HCT116 (cell line): ENCODE measurements at regions not wholly inside any gene's neighbourhood (a gene's known extent, or its start where the extent isn't known, plus 50 kb on each side); places are given as distances from the start of the nearest gene placed in this dataset.

Source experiments
- ATAC-seq: fragments of 200-7000 bp; cut with Tn5 transposase; 2 replicates; pipeline ENCODE4 v1.9.1; 2020; ENCODE audit warnings: mild to moderate bottlenecking, moderate library complexity
- BruUV-seq: library from RNA; stranded (reverse); fragments of 400-500 nt; replicated peaks from 2 replicates; lab custom pipeline; 2021; lab: Mats Ljungman, UMichigan
- CTCF ChIA-PET: fragments of 300-600 bp; sonication (Branson Sonifier 250); formaldehyde crosslinking; loops from one replicate; lab custom pipeline; 2021; ENCODE audit warnings: antibody characterized with exemption; lab: Charles Lee
- POLR2A ChIA-PET: fragments of 300-600, 350-600 bp; sonication (Branson Sonifier 250); formaldehyde crosslinking; loops from one replicate; lab custom pipeline; 2021; ENCODE audit warnings: antibody characterized with exemption; lab: Charles Lee
- RAD21 ChIA-PET, 2 experiments: fragments of 300-600 bp; sonication (Branson Sonifier 250); formaldehyde crosslinking; loops; one replicate each; lab custom pipeline; 2023; ENCODE audit warnings: low total read pairs in 2 of 2; ENCODE audit not compliant: uncharacterized antibody in 2 of 2, unreplicated experiment in 2 of 2, low non-redundant PET in 1 of 2; lab: Charles Lee
- DNase-seq: peaks from one replicate; pipeline ENCODE4 v3.0.0-alpha.2; 2010; ENCODE audit warnings: low read depth, low spot score
- H2AFZ ChIP-seq: fragments of 200-600 bp; shearing (Covaris generic), sonication (generic); 2 replicates; pipeline ENCODE4 v1.6.1; 2017; ENCODE audit warnings: low read depth, mixed run types, mixed read lengths, antibody characterized with exemption, low read length; ENCODE audit not compliant: poor library complexity, severe bottlenecking
- H3K27ac ChIP-seq: 2 replicates; pipeline ENCODE4 v1.5.1; 2012; ENCODE audit warnings: low read depth, low read length
- H3K27me3 ChIP-seq: fragments of 200-600 bp; sonication (generic); 2 replicates; pipeline ENCODE4 v1.6.1; 2016; ENCODE audit warnings: mixed run types, low read length, mixed read lengths; ENCODE audit not compliant: insufficient read depth
- H3K36me3 ChIP-seq, 2 experiments: fragments of 200-500 bp in 1 of 2; fragments of 200-600 bp in 1 of 2; sonication (Bioruptor generic) in 1 of 2; sonication (generic) in 1 of 2; 2 replicates each; pipeline versions ENCODE4 v1.5.1 to v1.6.1; 2014 to 2016; ENCODE audit warnings: low read length in 2 of 2, inconsistent platforms in 1 of 2, mixed read lengths in 1 of 2, mixed run types in 1 of 2; ENCODE audit not compliant: insufficient read depth in 2 of 2, control insufficient read depth in 1 of 2
- H3K4me1 ChIP-seq, 2 experiments: fragments of 200-600 bp in 1 of 2; sonication (generic) in 1 of 2; 2 replicates each; pipeline versions ENCODE4 v1.5.1 to v1.6.1; 2012 to 2017; ENCODE audit warnings: low read length in 2 of 2, inconsistent platforms in 1 of 2, mild to moderate bottlenecking in 1 of 2, mixed read lengths in 1 of 2, mixed run types in 1 of 2, moderate library complexity in 1 of 2; ENCODE audit not compliant: insufficient read depth in 2 of 2, control insufficient read depth in 1 of 2
- H3K4me2 ChIP-seq: fragments of 200-600 bp; sonication (generic); 2 replicates; pipeline ENCODE4 v1.6.1; 2017; ENCODE audit warnings: mixed run types, low read length, mixed read lengths
- H3K4me3 ChIP-seq, 2 experiments: fragments of 200-600 bp in 1 of 2; sonication (generic) in 1 of 2; replicated peaks in 1 of 2; 2 replicates each; pipeline ENCODE4 v1.5.1; 2011 to 2016; ENCODE audit warnings: low read length in 2 of 2, control low read depth in 1 of 2, low read depth in 1 of 2, mild to moderate bottlenecking in 1 of 2, mixed read lengths in 1 of 2, mixed run types in 1 of 2
- H3K79me2 ChIP-seq: fragments of 200-600 bp; sonication (generic); 2 replicates; pipeline ENCODE4 v1.6.1; 2017; ENCODE audit warnings: mild to moderate bottlenecking, mixed run types, low read length, moderate library complexity, mixed read lengths; ENCODE audit not compliant: insufficient read depth
- H3K9ac ChIP-seq: fragments of 200-600 bp; sonication (generic); 2 replicates; pipeline ENCODE4 v1.6.1; 2016; ENCODE audit warnings: low read length, mixed read lengths
- H3K9me2 ChIP-seq: fragments of 200-600 bp; sonication (generic), shearing (Covaris generic); 2 replicates; pipeline ENCODE4 v1.6.1; 2017; ENCODE audit warnings: mixed run types, mild to moderate bottlenecking, moderate library complexity; ENCODE audit not compliant: insufficient read depth
- H3K9me3 ChIP-seq, 2 experiments: fragments of 200-500 bp in 1 of 2; fragments of 200-600 bp in 1 of 2; sonication (Bioruptor generic) in 1 of 2; sonication (generic) in 1 of 2; 2 replicates each; pipeline ENCODE4 v1.6.1; 2014 to 2017; ENCODE audit warnings: low read length in 2 of 2, mixed read lengths in 2 of 2, inconsistent platforms in 1 of 2, low read depth in 1 of 2, mild to moderate bottlenecking in 1 of 2, mixed run types in 1 of 2, moderate library complexity in 1 of 2; ENCODE audit not compliant: control insufficient read depth in 1 of 2, insufficient read depth in 1 of 2
- H4K20me1 ChIP-seq: fragments of 200-600 bp; sonication (generic), shearing (Covaris generic); 2 replicates; pipeline ENCODE4 v1.6.1; 2017; ENCODE audit warnings: mixed run types, mild to moderate bottlenecking, moderate library complexity; ENCODE audit not compliant: insufficient read depth
- CBX3 ChIP-seq: IDR thresholded peaks from 2 replicates; pipeline ENCODE4 v1.6.1; 2012; ENCODE audit warnings: low read depth
- CTCF ChIP-seq, 3 experiments: fragments of 200-600 bp in 1 of 3; sonication (generic) in 1 of 3; IDR thresholded peaks in 2 of 3; conservative IDR thresholded peaks in 1 of 3; 2 replicates each; pipeline ENCODE4 v1.5.1; 2012 to 2017; ENCODE audit warnings: low read depth in 2 of 3, low read length in 2 of 3, antibody characterized with exemption in 1 of 3, borderline replicate concordance in 1 of 3, control low read depth in 1 of 3, mild to moderate bottlenecking in 1 of 3, mixed read lengths in 1 of 3, mixed run types in 1 of 3, moderate library complexity in 1 of 3; ENCODE audit not compliant: insufficient read depth in 1 of 3
- EGR1 ChIP-seq: IDR thresholded peaks from 2 replicates; pipeline ENCODE4 v1.6.1; 2012; ENCODE audit warnings: low read depth
- ELF1 ChIP-seq: IDR thresholded peaks from 2 replicates; pipeline ENCODE4 v1.6.1; 2012; ENCODE audit warnings: low read depth, borderline replicate concordance
- EZH2phosphoT487 ChIP-seq: fragments of 200-600 bp; IDR thresholded peaks from 2 replicates; pipeline ENCODE4 v1.6.1; 2018; ENCODE audit warnings: antibody characterized with exemption, borderline replicate concordance
- FOSL1 ChIP-seq: IDR thresholded peaks from 2 replicates; pipeline ENCODE4 v1.6.1; 2012; ENCODE audit warnings: low read depth
- JUND ChIP-seq: IDR thresholded peaks from 2 replicates; pipeline ENCODE4 v1.6.1; 2012
- MAX ChIP-seq: IDR thresholded peaks from 2 replicates; pipeline ENCODE4 v1.6.1; 2012
- POLR2AphosphoS5 ChIP-seq: IDR thresholded peaks from 2 replicates; pipeline ENCODE4 v1.6.1; 2011; ENCODE audit warnings: mild to moderate bottlenecking, low read depth, low read length, moderate library complexity
- RAD21 ChIP-seq: IDR thresholded peaks from 2 replicates; pipeline ENCODE4 v1.6.1; 2012; ENCODE audit warnings: low read depth, mild to moderate bottlenecking
- REST ChIP-seq: IDR thresholded peaks from 2 replicates; pipeline ENCODE4 v1.6.1; 2012; ENCODE audit warnings: low read depth
- SIN3A ChIP-seq: IDR thresholded peaks from 2 replicates; pipeline ENCODE4 v1.6.1; 2012; ENCODE audit warnings: low read depth
- SP1 ChIP-seq: IDR thresholded peaks from 2 replicates; pipeline ENCODE4 v1.6.1; 2012; ENCODE audit warnings: low read depth
- SRF ChIP-seq: IDR thresholded peaks from 2 replicates; pipeline ENCODE4 v1.6.1; 2012; ENCODE audit warnings: low read depth
- TCF7L2 ChIP-seq: IDR thresholded peaks from 2 replicates; pipeline ENCODE4 v1.7.0; 2011; ENCODE audit warnings: borderline replicate concordance, inconsistent platforms; ENCODE audit not compliant: insufficient read depth, insufficient read length; ENCODE audit errors: extremely low read depth
- ZFX ChIP-seq: fragments of 450-650 bp; IDR thresholded peaks from 2 replicates; pipeline ENCODE4 v1.6.1; 2017
- intact Hi-C: fragments of 100-400 bp; cut with micrococcal nuclease; formaldehyde crosslinking; loops from 2 replicates; pipeline ENCODE4 v1.10.0; 2022

- TF ChIP-seq RAD21 (no peak), EZH2phosphoT487 (no peak), REST (no peak), FOSL1 (no peak)
- TF ChIP-seq, all 23 proteins: peak for 0
These were observed 53.8 kb upstream of the CORO2B start (continued) for GRCh38 chr15:68524753-68525584.

- no peaks in the 10 kb centered on the region for H4K20me1 ChIP-seq
- POLR2A ChIA-PET = no interaction called here
- CTCF ChIA-PET = interaction anchor here (3.3 kb wide), 1 partner anchor 24 kb away, joined by 13 read pairs; no protein-coding TSS in a partner anchor
- no peak overlapping the region for H2AFZ ChIP-seq
- no peaks in the 10 kb centered on the region for H3K36me3 ChIP-seq
- H3K9me2 ChIP-seq = no peaks in the 10 kb centered on the region
- no TSS peak for BruUV-seq
- no peaks in the 10 kb centered on the region for H3K4me1 ChIP-seq
- H3K4me2 ChIP-seq = no peak overlapping the region
- ATAC-seq = no peak
- no peak overlapping the region for H3K27ac ChIP-seq
- H3K9ac ChIP-seq = no peak overlapping the region
- RAD21 ChIA-PET = no interaction called here
- H3K27me3 ChIP-seq = no peaks in the 10 kb centered on the region
- no peak for DNase-seq
- H3K79me2 ChIP-seq = no peaks in the 10 kb centered on the region
- H3K4me3 ChIP-seq = no peak overlapping the region
- no peaks in the 10 kb centered on the region for H3K9me3 ChIP-seq
- intact Hi-C loops = no loop called here
- no peak for TF ChIP-seq ZFX
- no peak for TF ChIP-seq JUND
- no peak for TF ChIP-seq CBX3
- TF ChIP-seq MAX = no peak
- no peak for TF ChIP-seq SIN3A
- TF ChIP-seq FOSL1 = no peak
- no peak for TF ChIP-seq EZH2phosphoT487
- TF ChIP-seq REST = no peak
- no peak for TF ChIP-seq SRF
- TF ChIP-seq EGR1 = no peak
- no peak for TF ChIP-seq TCF7L2
- TF ChIP-seq CTCF (IDR thresholded peaks at IDR 0.05 in 2 of 3, conservative IDR thresholded peaks at IDR 0.05 in 1 of 3; ENCODE audit: borderline replicate concordance in 1 of 3, insufficient read depth in 1 of 3, low read depth in 2 of 3, low read length in 2 of 3) = no peak
- TF ChIP-seq ELF1 = no peak
- no peak for TF ChIP-seq POLR2AphosphoS5
- TF ChIP-seq SP1 = no peak
These were observed 53.0 kb upstream of the CORO2B start for GRCh38 chr15:68525815-68526214.
